GM23338 (cell line): ENCODE measurements at regions not wholly inside any gene's neighbourhood (a gene's known extent, or its start where the extent isn't known, plus 50 kb on each side); places are given as distances from the start of the nearest gene placed in this dataset.

ENCODE experiments used
- ATAC-seq: fragments of 200-7000 bp; cut with Tn5 transposase; 3 replicates; pipeline ENCODE4 v1.9.1; 2020
- DNase-seq: peaks from one replicate; pipeline ENCODE4 v3.0.0-alpha.2; 2015; ENCODE audit warnings: low spot score
- H2AFZ ChIP-seq: fragments of 200-600 bp; sonication (generic); 2 replicates; pipeline ENCODE4 v1.8.0; 2016; ENCODE audit warnings: antibody characterized with exemption, mild to moderate bottlenecking, moderate library complexity
- H3F3A ChIP-seq: fragments of 200-600 bp; sonication (generic); replicated peaks from 2 replicates; pipeline ENCODE4 v1.8.0; 2017; ENCODE audit warnings: antibody characterized with exemption, mixed run types, low read depth
- H3K27ac ChIP-seq: fragments of 200-600 bp; sonication (generic); 2 replicates; pipeline ENCODE4 v1.6.1; 2016; ENCODE audit warnings: low read depth
- H3K27me3 ChIP-seq: fragments of 200-600 bp; sonication (generic); 2 replicates; pipeline ENCODE4 v1.8.0; 2016; ENCODE audit warnings: mild to moderate bottlenecking, mixed run types, moderate library complexity; ENCODE audit not compliant: insufficient read depth
- H3K36me3 ChIP-seq: fragments of 200-600 bp; sonication (generic); 2 replicates; pipeline ENCODE4 v1.8.0; 2016; ENCODE audit warnings: mild to moderate bottlenecking; ENCODE audit not compliant: insufficient read depth
- H3K4me1 ChIP-seq: fragments of 200-600 bp; sonication (generic); 2 replicates; pipeline ENCODE4 v1.8.0; 2016; ENCODE audit warnings: mild to moderate bottlenecking, moderate library complexity; ENCODE audit not compliant: insufficient read depth
- H3K4me2 ChIP-seq: fragments of 200-600 bp; sonication (generic); 2 replicates; pipeline ENCODE4 v1.7.1; 2017; ENCODE audit warnings: mixed run types
- H3K4me3 ChIP-seq: fragments of 200-600 bp; sonication (generic); 2 replicates; pipeline ENCODE4 v1.6.1; 2016; ENCODE audit warnings: mixed run types
- H3K79me2 ChIP-seq: fragments of 200-600 bp; sonication (generic); replicated peaks from 2 replicates; pipeline ENCODE4 v1.8.0; 2017; ENCODE audit warnings: mild to moderate bottlenecking; ENCODE audit not compliant: insufficient read depth
- H3K9me2 ChIP-seq: fragments of 200-600 bp; sonication (generic); 2 replicates; pipeline ENCODE4 v1.8.0; 2017; ENCODE audit not compliant: insufficient read depth
- H4K20me1 ChIP-seq: fragments of 200-600 bp; sonication (generic); replicated peaks from 2 replicates; pipeline ENCODE4 v1.8.0; 2017; ENCODE audit warnings: mild to moderate bottlenecking; ENCODE audit not compliant: insufficient read depth
- H3K27ac Mint-ChIP-seq: 2 replicates; pipeline ENCODE4 v1.8.0; 2020; ENCODE audit warnings: inconsistent platforms, mild to moderate bottlenecking, moderate library complexity, mixed read lengths
- H3K27me3 Mint-ChIP-seq: 3 replicates; pipeline ENCODE4 v1.8.0; 2022; ENCODE audit warnings: low read depth, mild to moderate bottlenecking, moderate library complexity, mixed read lengths, inconsistent platforms; ENCODE audit not compliant: insufficient read depth, poor library complexity
- H3K36me3 Mint-ChIP-seq: 3 replicates; pipeline ENCODE4 v1.8.0; 2021; ENCODE audit warnings: low read depth, mild to moderate bottlenecking, inconsistent platforms, moderate library complexity, mixed read lengths
- H3K4me1 Mint-ChIP-seq: 3 replicates; pipeline ENCODE4 v1.8.0; 2020; ENCODE audit warnings: mild to moderate bottlenecking, inconsistent platforms, mixed read lengths
- H3K4me3 Mint-ChIP-seq: 3 replicates; pipeline ENCODE4 v1.8.0; 2021; ENCODE audit warnings: moderate library complexity, mild to moderate bottlenecking, inconsistent platforms, mixed read lengths
- H3K9me3 Mint-ChIP-seq: 3 replicates; pipeline ENCODE4 v1.8.0; 2020; ENCODE audit warnings: moderate library complexity, mild to moderate bottlenecking, inconsistent platforms, mixed read lengths
- CREB1 ChIP-seq: fragments of 250-450 bp; sonication (Bioruptor Pico); IDR thresholded peaks from 2 replicates; pipeline ENCODE4 v1.5.0; 2020; ENCODE audit warnings: low read depth, mild to moderate bottlenecking, moderate library complexity
- ETS1 ChIP-seq: IDR thresholded peaks from 2 replicates; pipeline ENCODE4 v1.6.1; 2016; ENCODE audit warnings: antibody characterized with exemption
- EZH2phosphoT487 ChIP-seq: fragments of 200-600 bp; sonication (generic); IDR thresholded peaks from one replicate; pipeline ENCODE4 v1.8.1; 2018; ENCODE audit warnings: antibody characterized with exemption; ENCODE audit not compliant: unreplicated experiment
- JUNB ChIP-seq: IDR thresholded peaks from one replicate; pipeline ENCODE4 v1.6.1; 2016; ENCODE audit warnings: antibody characterized with exemption; ENCODE audit not compliant: unreplicated experiment
- NANOG ChIP-seq: IDR thresholded peaks from 2 replicates; pipeline ENCODE4 v1.6.1; 2016; ENCODE audit warnings: antibody characterized with exemption, borderline replicate concordance
- POLR2AphosphoS5 ChIP-seq: IDR thresholded peaks from 2 replicates; pipeline ENCODE4 v1.6.1; 2016; ENCODE audit warnings: antibody characterized with exemption, low read depth
- REST ChIP-seq: IDR thresholded peaks from one replicate; pipeline ENCODE4 v1.6.1; 2018; ENCODE audit warnings: antibody characterized with exemption; ENCODE audit not compliant: unreplicated experiment
- ZNF114 ChIP-seq: fragments of 250-450 bp; sonication (Bioruptor Pico); IDR thresholded peaks from 2 replicates; pipeline ENCODE4 v1.5.0; 2020; ENCODE audit warnings: mild to moderate bottlenecking, moderate library complexity
- ZNF331 ChIP-seq: fragments of 250-450 bp; sonication (Bioruptor Pico); IDR thresholded peaks from 2 replicates; pipeline ENCODE4 v1.5.0; 2020; ENCODE audit warnings: low read depth, mild to moderate bottlenecking, moderate library complexity
- ZNF462 ChIP-seq: fragments of 250-450 bp; sonication (Bioruptor Pico); IDR thresholded peaks from 2 replicates; pipeline ENCODE4 v1.5.0; 2020; ENCODE audit warnings: mild to moderate bottlenecking, moderate library complexity

GRCh38 chr22:34784056-34784455 lies 281.9 kb upstream of the ISX start (continued):
- TF ChIP-seq REST, result no peak
- TF ChIP-seq ZNF331 (CRISPR knock-in tag), result no peak
- no peak for TF ChIP-seq POLR2AphosphoS5

GRCh38 chr22:34797826-34798225 lies 268.1 kb upstream of the ISX start:
- Histone ChIP-seq H3K4me2 (no peak overlapping the region), H3K4me1 (no peaks in the 10 kb centered on the region), H3K79me2 (no peaks in the 10 kb centered on the region), H3F3A (no peaks in the 10 kb centered on the region), H3K36me3 (no peaks in the 10 kb centered on the region), H3K27me3 (no peaks in the 10 kb centered on the region), H3K27ac (no peak overlapping the region), H2AFZ (no peak overlapping the region), H3K9me2 (peaks cover 15% of the 10 kb centered on the region), H3K4me3 (no peak overlapping the region), H4K20me1 (no peaks in the 10 kb centered on the region)
- DNase-seq (no peak), ATAC-seq (no peak)
- Mint-ChIP-seq H3K36me3 (peaks cover 6% of the 10 kb centered on the region; the same call in 2 of the 3 replicates), H3K4me3 (no peak overlapping the region), H3K27me3 (no peaks in the 10 kb centered on the region), H3K27ac (no peak overlapping the region), H3K4me1 (no peaks in the 10 kb centered on the region), H3K9me3 (peaks cover 48% of the 10 kb centered on the region)
- TF ChIP-seq REST (no peak), JUNB (no peak), ZNF462 (no peak), NANOG (no peak), CREB1 (no peak), ETS1 (no peak), ZNF331 (CRISPR knock-in tag) (no peak), EZH2phosphoT487 (no peak), ZNF114 (no peak)
